Activated CD4-positive, alpha-beta memory T cell treated with anti-CD3 and anti-CD28 coated beads, Interleukin-2, amount 10 ng/mL, durations not matched to agents 7 days and 5 days (primary cell): ENCODE measurements at regions not wholly inside any gene's neighbourhood (a gene's known extent, or its start where the extent isn't known, plus 50 kb on each side); places are given as distances from the start of the nearest gene placed in this dataset.

Experiments
- CTCF ChIA-PET: fragments of 350-600 bp; sonication (Branson Sonifier 250); formaldehyde crosslinking; loops from one replicate; lab custom pipeline; 2021; ENCODE audit warnings: antibody characterized with exemption, inconsistent platforms; lab: Charles Lee
- POLR2A ChIA-PET: fragments of 350-600 bp; sonication (Branson Sonifier 250); formaldehyde crosslinking; loops from one replicate; lab custom pipeline; 2021; ENCODE audit warnings: antibody characterized with exemption; lab: Charles Lee
- DNase-seq: peaks from one replicate; pipeline ENCODE4 v3.0.0-alpha.2; 2020
- H3K27ac Mint-ChIP-seq: one replicate; pipeline ENCODE4 v1.8.0; 2021; ENCODE audit warnings: mild to moderate bottlenecking, mixed read lengths
- H3K27me3 Mint-ChIP-seq: one replicate; pipeline ENCODE4 v1.8.0; 2021; ENCODE audit warnings: mixed read lengths
- H3K36me3 Mint-ChIP-seq: one replicate; pipeline ENCODE4 v1.8.0; 2021; ENCODE audit warnings: low read depth, mixed read lengths
- H3K4me1 Mint-ChIP-seq: one replicate; pipeline ENCODE4 v1.8.0; 2021; ENCODE audit warnings: mixed read lengths
- H3K4me3 Mint-ChIP-seq: one replicate; pipeline ENCODE4 v1.8.0; 2021; ENCODE audit warnings: mild to moderate bottlenecking, mixed read lengths
- H3K9me3 Mint-ChIP-seq: one replicate; pipeline ENCODE4 v1.8.0; 2021; ENCODE audit warnings: mixed read lengths

DNA sequence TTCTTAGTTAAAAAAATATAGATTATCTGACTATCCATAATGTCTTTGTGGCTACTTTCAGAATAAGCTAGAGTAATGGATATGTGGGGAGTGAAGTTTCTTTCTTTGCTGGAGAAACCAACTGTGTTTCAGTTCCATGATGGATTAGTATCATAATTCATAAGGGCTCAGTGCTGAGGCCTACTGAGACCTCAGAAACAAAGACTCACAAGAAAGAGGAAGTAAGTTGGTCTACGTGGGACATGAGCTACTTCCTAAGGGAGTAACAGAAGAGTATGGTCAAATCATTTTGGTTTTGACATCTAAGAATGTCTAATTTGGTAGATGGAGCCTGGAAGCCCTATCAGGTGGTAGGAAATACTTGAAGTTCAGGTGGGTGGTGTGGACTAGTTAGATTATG, 99.0 kb upstream of the HTR2A start:
- H3K36me3 Mint-ChIP-seq, result no peaks in the 10 kb centered on the region
- no peak overlapping the region for H3K27ac Mint-ChIP-seq
- H3K4me1 Mint-ChIP-seq, result no peaks in the 10 kb centered on the region
- no peaks in the 10 kb centered on the region for H3K9me3 Mint-ChIP-seq
- peaks cover 3% of the 10 kb centered on the region for H3K27me3 Mint-ChIP-seq
- no peak overlapping the region for H3K4me3 Mint-ChIP-seq
- CTCF ChIA-PET, result interaction anchor here (0.9 kb wide), 1 partner anchor 15 kb away, joined by 4 read pairs; no protein-coding TSS in a partner anchor
- no peak for DNase-seq
- POLR2A ChIA-PET, result no interaction called here

- no peak for DNase-seq
- peaks cover 3% of the 10 kb centered on the region for H3K27me3 Mint-ChIP-seq
- no peaks in the 10 kb centered on the region for H3K36me3 Mint-ChIP-seq
- no peak overlapping the region for H3K27ac Mint-ChIP-seq
- CTCF ChIA-PET, result no interaction called here
- no peak overlapping the region for H3K4me3 Mint-ChIP-seq
- H3K4me1 Mint-ChIP-seq, result no peaks in the 10 kb centered on the region
- no peaks in the 10 kb centered on the region for H3K9me3 Mint-ChIP-seq
- POLR2A ChIA-PET, result no interaction called here
Measured at GRCh38 chr13:46994492-46994891, 97.6 kb upstream of the HTR2A start.

GRCh38 chr13:46992383-46992952, 95.6 kb upstream of the HTR2A start:
- no peaks in the 10 kb centered on the region for H3K36me3 Mint-ChIP-seq
- no peaks in the 10 kb centered on the region for H3K4me1 Mint-ChIP-seq
- H3K27me3 Mint-ChIP-seq, result peaks cover 1% of the 10 kb centered on the region
- no peaks in the 10 kb centered on the region for H3K9me3 Mint-ChIP-seq
- no peak overlapping the region for H3K27ac Mint-ChIP-seq
- ChIA-PET POLR2A (no interaction called here), CTCF (no interaction called here)
- H3K4me3 Mint-ChIP-seq, result no peak overlapping the region
- no peak for DNase-seq

- CTCF ChIA-PET, result no interaction called here
- DNase-seq, result no peak
- Mint-ChIP-seq H3K27me3 (no peaks in the 10 kb centered on the region), H3K4me3 (no peak overlapping the region), H3K4me1 (peaks cover 4% of the 10 kb centered on the region), H3K9me3 (no peaks in the 10 kb centered on the region), H3K36me3 (no peaks in the 10 kb centered on the region), H3K27ac (no peak overlapping the region)
- POLR2A ChIA-PET, result no interaction called here
Measured at GRCh38 chr13:46983881-46984280, 87.0 kb upstream of the HTR2A start.

GRCh38 chr13:46982856-46983582, 86.2 kb upstream of the HTR2A start:
- no peaks in the 10 kb centered on the region for H3K36me3 Mint-ChIP-seq

GRCh38 chr13:46975173-46975572, 78.3 kb upstream of the HTR2A start:
- no peaks in the 10 kb centered on the region for H3K27me3 Mint-ChIP-seq
- H3K27ac Mint-ChIP-seq, result no peak overlapping the region
- no peak for DNase-seq
- no peak overlapping the region for H3K4me3 Mint-ChIP-seq
- H3K4me1 Mint-ChIP-seq, result no peaks in the 10 kb centered on the region
- H3K9me3 Mint-ChIP-seq, result no peaks in the 10 kb centered on the region
- CTCF ChIA-PET, result no interaction called here
- no peaks in the 10 kb centered on the region for H3K36me3 Mint-ChIP-seq
- POLR2A ChIA-PET, result no interaction called here

More at GRCh38 chr13:46982856-46983582, 86.2 kb upstream of the HTR2A start:
- Mint-ChIP-seq H3K27me3 (no peaks in the 10 kb centered on the region), H3K4me3 (no peak overlapping the region), H3K27ac (no peak overlapping the region), H3K9me3 (no peaks in the 10 kb centered on the region), H3K4me1 (peaks cover 4% of the 10 kb centered on the region)
- no peak for DNase-seq
- POLR2A ChIA-PET, result no interaction called here
- CTCF ChIA-PET, result no interaction called here

DNA sequence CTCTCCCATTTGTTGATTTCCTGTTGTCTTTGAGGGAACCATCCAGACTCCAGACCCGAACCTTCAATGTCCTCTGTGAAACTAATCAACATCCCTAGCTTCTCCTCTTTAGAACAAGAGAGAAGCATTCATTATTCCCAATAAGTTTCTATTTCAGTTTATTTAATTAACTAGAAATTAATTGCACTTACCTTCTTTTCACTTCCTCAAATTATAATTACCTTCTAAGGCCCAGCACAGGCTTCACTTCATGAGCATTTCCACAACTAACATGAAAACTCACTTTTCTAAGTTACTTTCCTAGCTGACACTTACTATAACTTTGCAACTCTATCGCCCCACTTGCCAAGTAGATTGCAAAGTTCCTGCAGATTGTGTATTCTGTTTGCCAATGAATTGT, 71.6 kb upstream of the HTR2A start:
- CTCF ChIA-PET, result no interaction called here
- DNase-seq, result no peak
- no peaks in the 10 kb centered on the region for H3K27me3 Mint-ChIP-seq
- no peak overlapping the region for H3K4me3 Mint-ChIP-seq
- no peaks in the 10 kb centered on the region for H3K9me3 Mint-ChIP-seq
- no peak overlapping the region for H3K27ac Mint-ChIP-seq
- POLR2A ChIA-PET, result no interaction called here
- H3K4me1 Mint-ChIP-seq, result no peaks in the 10 kb centered on the region
- no peaks in the 10 kb centered on the region for H3K36me3 Mint-ChIP-seq

GRCh38 chr13:46964789-46965527, 68.1 kb upstream of the HTR2A start:
- DNase-seq, result no peak
- POLR2A ChIA-PET, result no interaction called here

DNA sequence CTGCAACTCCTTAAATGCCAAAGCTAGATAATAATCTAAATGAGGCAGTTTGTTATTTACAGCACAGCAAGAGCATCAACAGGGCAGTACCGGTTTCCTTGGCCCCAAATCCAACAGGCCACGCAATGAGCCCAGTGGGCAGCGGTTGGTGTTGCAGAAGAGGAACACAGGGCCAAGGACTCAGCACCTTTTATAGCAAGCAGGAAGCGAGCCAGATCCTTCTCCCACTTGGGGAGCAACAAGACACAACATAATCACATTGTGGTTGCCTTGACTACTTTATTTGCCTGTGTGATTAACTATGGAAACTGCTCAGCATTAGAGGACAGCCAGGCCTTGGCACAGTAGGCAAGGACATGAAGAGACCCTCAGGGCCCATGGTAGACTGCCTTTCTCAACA, 67.1 kb upstream of the HTR2A start:
- Mint-ChIP-seq H3K4me1 (no peaks in the 10 kb centered on the region), H3K4me3 (no peak overlapping the region), H3K9me3 (no peaks in the 10 kb centered on the region), H3K36me3 (no peaks in the 10 kb centered on the region), H3K27me3 (no peaks in the 10 kb centered on the region), H3K27ac (no peak overlapping the region)
- no peak for DNase-seq
- CTCF ChIA-PET, result no interaction called here
- POLR2A ChIA-PET, result no interaction called here

More at GRCh38 chr13:46964789-46965527, 68.1 kb upstream of the HTR2A start:
- Mint-ChIP-seq H3K4me1 (no peaks in the 10 kb centered on the region), H3K27ac (no peak overlapping the region), H3K27me3 (no peaks in the 10 kb centered on the region), H3K9me3 (no peaks in the 10 kb centered on the region), H3K36me3 (no peaks in the 10 kb centered on the region), H3K4me3 (no peak overlapping the region)
- CTCF ChIA-PET, result interaction anchor here (0.8 kb wide), 1 partner anchor 8 kb away, joined by 3 read pairs; no protein-coding TSS in a partner anchor

GRCh38 chr13:46962281-46962941, 65.6 kb upstream of the HTR2A start:
- H3K27me3 Mint-ChIP-seq, result no peaks in the 10 kb centered on the region
- no peak for DNase-seq
- ChIA-PET POLR2A (no interaction called here), CTCF (interaction anchor here (0.6 to 1.3 kb wide), 4 partner anchors 10 to 44 kb away, joined by 3 to 5 read pairs (median 3); no protein-coding TSS in a partner anchor)
- no peaks in the 10 kb centered on the region for H3K9me3 Mint-ChIP-seq
- H3K4me1 Mint-ChIP-seq, result no peaks in the 10 kb centered on the region
- no peaks in the 10 kb centered on the region for H3K36me3 Mint-ChIP-seq
- H3K27ac Mint-ChIP-seq, result no peak overlapping the region
- H3K4me3 Mint-ChIP-seq, result no peak overlapping the region

GRCh38 chr13:46961719-46962118, 64.9 kb upstream of the HTR2A start:
- ChIA-PET POLR2A (no interaction called here), CTCF (no interaction called here)
- no peak overlapping the region for H3K27ac Mint-ChIP-seq
- no peaks in the 10 kb centered on the region for H3K27me3 Mint-ChIP-seq
- no peak for DNase-seq
- H3K4me3 Mint-ChIP-seq, result no peak overlapping the region
- H3K9me3 Mint-ChIP-seq, result no peaks in the 10 kb centered on the region
- H3K4me1 Mint-ChIP-seq, result no peaks in the 10 kb centered on the region
- no peaks in the 10 kb centered on the region for H3K36me3 Mint-ChIP-seq

GRCh38 chr13:46953941-46954340, 57.1 kb upstream of the HTR2A start:
- POLR2A ChIA-PET, result no interaction called here
- Mint-ChIP-seq H3K36me3 (no peaks in the 10 kb centered on the region), H3K27ac (no peak overlapping the region), H3K27me3 (peaks cover 2% of the 10 kb centered on the region), H3K4me1 (no peaks in the 10 kb centered on the region), H3K4me3 (no peak overlapping the region), H3K9me3 (no peaks in the 10 kb centered on the region)
- DNase-seq, result no peak
- CTCF ChIA-PET, result no interaction called here

DNA sequence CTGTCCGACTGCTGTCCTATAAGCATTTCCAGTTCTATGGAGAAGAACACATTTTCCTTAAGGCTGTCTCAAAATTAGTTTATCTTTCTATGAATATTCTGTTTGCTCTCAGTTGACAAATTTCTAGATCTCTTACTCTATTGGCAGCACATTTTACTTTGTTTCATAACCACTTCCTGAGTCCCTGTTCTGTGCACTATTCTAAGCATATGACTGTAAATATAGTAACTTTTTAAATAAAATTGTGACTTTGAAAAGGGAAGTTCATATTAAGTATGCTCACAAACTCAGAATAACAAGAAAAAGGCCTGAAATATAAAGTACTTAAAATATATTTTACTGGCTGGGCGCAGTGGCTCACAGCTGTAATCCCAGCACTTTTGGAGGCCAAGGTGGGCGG, 56.5 kb upstream of the HTR2A start:
- POLR2A ChIA-PET, result no interaction called here
- CTCF ChIA-PET, result interaction anchor here (0.8 kb wide), 1 partner anchor 9 kb away, joined by 3 read pairs; no protein-coding TSS in a partner anchor
- Mint-ChIP-seq H3K4me1 (no peaks in the 10 kb centered on the region), H3K4me3 (no peak overlapping the region), H3K27me3 (peaks cover 2% of the 10 kb centered on the region), H3K36me3 (no peaks in the 10 kb centered on the region), H3K27ac (no peak overlapping the region), H3K9me3 (no peaks in the 10 kb centered on the region)
- DNase-seq, result no peak
